ENCODE measurements at regions not wholly inside any gene's neighbourhood (a gene's known extent, or its start where the extent isn't known, plus 50 kb on each side); places are given as distances from the start of the nearest gene placed in this dataset.

- H3K36me3 ChIP-seq (ENCODE audit: insufficient read depth, low read length) = no peaks in the 10 kb centered on the region
- H3K9ac ChIP-seq (ENCODE audit: low read length) = no peak overlapping the region
- no peak overlapping the region for H3K4me3 ChIP-seq (ENCODE audit: low read depth, low read length, poor library complexity, severe bottlenecking)
- TF ChIP-seq CTCF (IDR thresholded peaks at IDR 0.05; ENCODE audit: low read length) (no peak), EZH2 (IDR thresholded peaks at IDR 0.05; ENCODE audit: borderline replicate concordance, low read length) (no peak)
- no peaks in the 10 kb centered on the region; the same call in 1 of the 2 replicates for H3F3A ChIP-seq (ENCODE audit: insufficient read depth, low read length)
- H3K27me3 ChIP-seq (ENCODE audit: insufficient read depth, low read length) = no peaks in the 10 kb centered on the region
- H4K20me1 ChIP-seq (ENCODE audit: insufficient read depth, low read length) = no peaks in the 10 kb centered on the region
- no peaks in the 10 kb centered on the region for H3K79me2 ChIP-seq (ENCODE audit: insufficient read depth, low read length)
- H3K9me3 ChIP-seq (ENCODE audit: low read length) = no peaks in the 10 kb centered on the region
- no peak overlapping the region for H2AFZ ChIP-seq (ENCODE audit: low read length)
- no peaks in the 10 kb centered on the region for H3K4me1 ChIP-seq (ENCODE audit: insufficient read depth, low read length, severe bottlenecking)
- H3K27ac ChIP-seq (ENCODE audit: low read depth, low read length, poor library complexity, severe bottlenecking) = no peak overlapping the region
- no peaks in the 10 kb centered on the region for H3K9me2 ChIP-seq (ENCODE audit: low read depth, low read length)
- no peak overlapping the region for H3K4me2 ChIP-seq (ENCODE audit: low read length)
Measured at GRCh38 chr1:195964516-195964915, 643.7 kb downstream of the KCNT2 start.

- Histone ChIP-seq H3K27ac (ENCODE audit: low read depth, low read length, poor library complexity, severe bottlenecking) (no peak overlapping the region), H3K4me3 (ENCODE audit: low read depth, low read length, poor library complexity, severe bottlenecking) (no peak overlapping the region), H4K20me1 (ENCODE audit: insufficient read depth, low read length) (no peaks in the 10 kb centered on the region), H3K9ac (ENCODE audit: low read length) (no peak overlapping the region), H3K36me3 (ENCODE audit: insufficient read depth, low read length) (no peaks in the 10 kb centered on the region), H3K27me3 (ENCODE audit: insufficient read depth, low read length) (no peaks in the 10 kb centered on the region), H3F3A (ENCODE audit: insufficient read depth, low read length) (no peaks in the 10 kb centered on the region; the same call in 1 of the 2 replicates), H2AFZ (ENCODE audit: low read length) (no peak overlapping the region), H3K9me2 (ENCODE audit: low read depth, low read length) (no peaks in the 10 kb centered on the region), H3K9me3 (ENCODE audit: low read length) (no peaks in the 10 kb centered on the region), H3K4me2 (ENCODE audit: low read length) (no peak overlapping the region), H3K4me1 (ENCODE audit: insufficient read depth, low read length, severe bottlenecking) (no peaks in the 10 kb centered on the region), H3K79me2 (ENCODE audit: insufficient read depth, low read length) (no peaks in the 10 kb centered on the region)
- TF ChIP-seq EZH2 (IDR thresholded peaks at IDR 0.05; ENCODE audit: borderline replicate concordance, low read length) (no peak), CTCF (IDR thresholded peaks at IDR 0.05; ENCODE audit: low read length) (no peak)
Measured at GRCh38 chr1:195962051-195962450, 646.2 kb downstream of the KCNT2 start.

GRCh38 chr1:195960580-195960979 lies 647.7 kb downstream of the KCNT2 start:
- Histone ChIP-seq H3K4me1 (ENCODE audit: insufficient read depth, low read length, severe bottlenecking) (no peaks in the 10 kb centered on the region), H3K27ac (ENCODE audit: low read depth, low read length, poor library complexity, severe bottlenecking) (no peak overlapping the region), H3K9ac (ENCODE audit: low read length) (no peak overlapping the region), H3K4me3 (ENCODE audit: low read depth, low read length, poor library complexity, severe bottlenecking) (no peak overlapping the region), H3K9me3 (ENCODE audit: low read length) (no peaks in the 10 kb centered on the region), H2AFZ (ENCODE audit: low read length) (no peak overlapping the region), H3K27me3 (ENCODE audit: insufficient read depth, low read length) (no peaks in the 10 kb centered on the region), H4K20me1 (ENCODE audit: insufficient read depth, low read length) (no peaks in the 10 kb centered on the region), H3K9me2 (ENCODE audit: low read depth, low read length) (no peaks in the 10 kb centered on the region), H3K4me2 (ENCODE audit: low read length) (no peak overlapping the region), H3K36me3 (ENCODE audit: insufficient read depth, low read length) (no peaks in the 10 kb centered on the region), H3K79me2 (ENCODE audit: insufficient read depth, low read length) (no peaks in the 10 kb centered on the region), H3F3A (ENCODE audit: insufficient read depth, low read length) (no peaks in the 10 kb centered on the region; the same call in 1 of the 2 replicates)
- TF ChIP-seq CTCF (IDR thresholded peaks at IDR 0.05; ENCODE audit: low read length) = no peak
- no peak for TF ChIP-seq EZH2 (IDR thresholded peaks at IDR 0.05; ENCODE audit: borderline replicate concordance, low read length)
